Cerebellar cortex (tissue), 1 donor: ENCODE measurements at regions not wholly inside any gene's neighbourhood (a gene's known extent, or its start where the extent isn't known, plus 50 kb on each side); places are given as distances from the start of the nearest gene placed in this dataset.

ENCODE experiments used
- DNase-seq: peaks from one replicate; pipeline ENCODE4 v3.0.0-alpha.2; 2015; ENCODE audit warnings: low spot score

GRCh38 chr1:57633881-57634280 lies 210.0 kb upstream of the DAB1 start:
- DNase-seq, result no peak

GRCh38 chr1:57633056-57633455 lies 209.2 kb upstream of the DAB1 start:
- DNase-seq, result no peak

GRCh38 chr1:57632401-57632800 lies 208.5 kb upstream of the DAB1 start:
- DNase-seq, result no peak

GRCh38 chr1:57627612-57628011 lies 203.8 kb upstream of the DAB1 start:
- no peak for DNase-seq

- DNase-seq, result no peak
Observed at GRCh38 chr1:57623791-57624538, 200.1 kb upstream of the DAB1 start.

- peak; percentile 70 for DNase-seq
Observed at GRCh38 chr1:57623039-57623790, 199.4 kb upstream of the DAB1 start.

- DNase-seq, result no peak
Observed at GRCh38 chr1:57621776-57622175, 197.9 kb upstream of the DAB1 start.

- DNase-seq, result no peak
Observed at GRCh38 chr1:57620605-57621004, 196.7 kb upstream of the DAB1 start.

- DNase-seq, result no peak
Observed at GRCh38 chr1:57616921-57617320, 193.1 kb upstream of the DAB1 start.

- DNase-seq, result no peak
Observed at GRCh38 chr1:57615956-57616355, 192.1 kb upstream of the DAB1 start.

- DNase-seq, result no peak
Observed at GRCh38 chr1:57612833-57613232, 189.0 kb upstream of the DAB1 start.

GRCh38 chr1:57605933-57606332 lies 182.1 kb upstream of the DAB1 start:
- DNase-seq, result no peak

GRCh38 chr1:57603696-57604095 lies 179.8 kb upstream of the DAB1 start:
- DNase-seq, result no peak

- no peak for DNase-seq
Observed at GRCh38 chr1:57600424-57600823, 176.6 kb upstream of the DAB1 start.

- no peak for DNase-seq
Observed at GRCh38 chr1:57599236-57599994, 175.6 kb upstream of the DAB1 start.

- no peak for DNase-seq
Observed at GRCh38 chr1:57597036-57597435, 173.2 kb upstream of the DAB1 start.

GRCh38 chr1:57594002-57594401 lies 170.1 kb upstream of the DAB1 start:
- no peak for DNase-seq

GRCh38 chr1:57591842-57592241 lies 168.0 kb upstream of the DAB1 start:
- no peak for DNase-seq

- no peak for DNase-seq
Observed at GRCh38 chr1:57590978-57591377, 167.1 kb upstream of the DAB1 start.

- DNase-seq, result no peak
Observed at GRCh38 chr1:57586842-57587241, 163.0 kb upstream of the DAB1 start.

- DNase-seq, result no peak
Observed at GRCh38 chr1:57578680-57579079, 154.8 kb upstream of the DAB1 start.

GRCh38 chr1:57578099-57578498 lies 154.2 kb upstream of the DAB1 start:
- DNase-seq, result peak; percentile 70

GRCh38 chr1:57576756-57577155 lies 152.9 kb upstream of the DAB1 start:
- DNase-seq, result no peak
